ENCODE measurements at regions not wholly inside any gene's neighbourhood (a gene's known extent, or its start where the extent isn't known, plus 50 kb on each side); places are given as distances from the start of the nearest gene placed in this dataset.

DNA sequence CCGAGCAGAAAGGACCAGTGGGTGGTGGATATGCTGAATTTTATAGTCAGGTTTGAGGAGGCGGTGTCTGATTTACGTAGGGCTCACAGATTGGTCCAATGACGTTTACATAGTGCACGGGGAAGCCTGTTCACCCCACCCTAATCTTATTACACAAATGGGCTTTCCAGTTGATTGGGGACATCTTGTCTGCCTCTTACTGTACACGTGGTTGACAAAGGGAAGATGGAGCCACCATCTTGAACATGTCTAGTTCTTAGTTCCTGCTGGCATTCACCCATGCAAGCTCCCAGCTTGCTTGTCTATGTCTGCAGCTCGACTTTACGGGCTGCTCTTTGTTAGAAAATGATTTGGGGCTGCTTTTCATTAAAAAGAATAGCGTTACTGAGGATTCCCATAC, 332.0 kb upstream of the SLCO3A1 start:
- DNase-seq (ENCODE audit: low read depth, low spot score) = no peak
- no peaks in the 10 kb centered on the region for H3K27me3 Mint-ChIP-seq (ENCODE audit: low read depth)

DNA sequence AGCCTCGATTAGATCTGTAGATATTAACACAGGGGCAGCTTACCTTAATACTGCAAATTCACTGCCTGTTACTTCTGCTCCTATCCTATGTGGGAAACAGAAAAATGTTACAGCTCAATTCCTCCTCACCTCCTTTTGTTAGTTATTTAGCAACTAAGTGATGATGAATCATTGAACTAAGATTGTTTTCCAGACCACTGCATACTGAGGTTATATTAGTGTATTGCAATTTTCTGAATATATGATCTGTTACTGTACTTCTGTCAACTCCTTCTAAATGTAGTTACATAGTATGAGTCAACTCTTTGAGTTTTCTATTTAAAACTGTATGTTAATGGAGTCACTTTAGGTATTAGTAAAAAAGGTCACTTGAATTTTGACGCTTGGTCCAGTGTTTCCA, 331.5 kb upstream of the SLCO3A1 start:
- TF ChIP-seq, protein P1, sequence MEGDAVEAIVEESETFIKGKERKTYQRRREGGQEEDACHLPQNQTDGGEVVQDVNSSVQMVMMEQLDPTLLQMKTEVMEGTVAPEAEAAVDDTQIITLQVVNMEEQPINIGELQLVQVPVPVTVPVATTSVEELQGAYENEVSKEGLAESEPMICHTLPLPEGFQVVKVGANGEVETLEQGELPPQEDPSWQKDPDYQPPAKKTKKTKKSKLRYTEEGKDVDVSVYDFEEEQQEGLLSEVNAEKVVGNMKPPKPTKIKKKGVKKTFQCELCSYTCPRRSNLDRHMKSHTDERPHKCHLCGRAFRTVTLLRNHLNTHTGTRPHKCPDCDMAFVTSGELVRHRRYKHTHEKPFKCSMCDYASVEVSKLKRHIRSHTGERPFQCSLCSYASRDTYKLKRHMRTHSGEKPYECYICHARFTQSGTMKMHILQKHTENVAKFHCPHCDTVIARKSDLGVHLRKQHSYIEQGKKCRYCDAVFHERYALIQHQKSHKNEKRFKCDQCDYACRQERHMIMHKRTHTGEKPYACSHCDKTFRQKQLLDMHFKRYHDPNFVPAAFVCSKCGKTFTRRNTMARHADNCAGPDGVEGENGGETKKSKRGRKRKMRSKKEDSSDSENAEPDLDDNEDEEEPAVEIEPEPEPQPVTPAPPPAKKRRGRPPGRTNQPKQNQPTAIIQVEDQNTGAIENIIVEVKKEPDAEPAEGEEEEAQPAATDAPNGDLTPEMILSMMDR (conservative IDR thresholded peaks at IDR 0.05) = no peak
- Mint-ChIP-seq H3K27me3 (ENCODE audit: low read depth) (no peaks in the 10 kb centered on the region), H3K9me3 (peaks cover 5% of the 10 kb centered on the region), H3K4me3 (no peak overlapping the region), H3K36me3 (ENCODE audit: low read depth) (no peaks in the 10 kb centered on the region), H3K4me1 (no peaks in the 10 kb centered on the region), H3K27ac (ENCODE audit: unreplicated experiment) (no peak overlapping the region)
- DNase-seq (ENCODE audit: low read depth, low spot score) = no peak

More for the DNA sequence above, 332.0 kb upstream of the SLCO3A1 start:
- no peaks in the 10 kb centered on the region for H3K36me3 Mint-ChIP-seq (ENCODE audit: low read depth)
- no peak overlapping the region for H3K27ac Mint-ChIP-seq (ENCODE audit: unreplicated experiment)
- no peaks in the 10 kb centered on the region for H3K4me1 Mint-ChIP-seq
- no peak overlapping the region for H3K4me3 Mint-ChIP-seq
- peaks cover 5% of the 10 kb centered on the region for H3K9me3 Mint-ChIP-seq
- TF ChIP-seq, protein P1 (conservative IDR thresholded peaks at IDR 0.05) = no peak

DNA sequence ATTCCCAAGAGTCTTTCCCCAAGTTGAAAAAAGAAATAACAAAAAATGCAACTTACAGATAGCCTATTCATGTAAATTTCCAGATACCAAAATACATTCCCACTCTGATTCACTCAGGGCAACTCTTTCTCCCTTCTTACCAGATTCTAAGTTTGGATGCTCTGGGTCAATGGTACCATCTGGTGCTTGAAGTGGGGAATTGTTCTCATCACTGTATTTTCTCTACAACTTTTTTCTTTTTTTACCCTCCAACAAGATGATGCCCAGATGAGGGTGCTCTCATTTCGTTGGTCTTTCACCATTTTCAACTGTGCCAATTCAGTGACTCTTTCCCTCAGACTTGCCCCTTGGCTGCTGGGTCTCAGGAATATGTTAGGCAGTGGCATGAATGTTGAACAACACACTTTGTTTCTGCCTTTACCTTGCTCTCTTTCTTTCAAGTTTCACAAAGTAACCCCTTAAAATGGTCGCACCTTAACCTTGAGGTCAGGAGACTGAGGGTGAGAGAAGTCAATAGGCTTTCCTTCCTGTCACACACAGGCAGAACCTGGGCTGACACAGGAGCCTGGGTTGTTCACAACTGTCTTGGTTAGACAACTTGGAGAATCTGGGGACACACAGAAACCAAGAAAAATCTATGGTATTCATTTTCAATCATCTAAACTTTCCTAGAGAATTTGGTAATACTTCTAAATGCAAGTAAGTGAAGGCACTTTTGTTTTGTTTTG, 330.7 kb upstream of the SLCO3A1 start:
- Mint-ChIP-seq H3K4me3 (no peak overlapping the region), H3K27ac (ENCODE audit: unreplicated experiment) (no peak overlapping the region), H3K27me3 (ENCODE audit: low read depth) (no peaks in the 10 kb centered on the region), H3K36me3 (ENCODE audit: low read depth) (no peaks in the 10 kb centered on the region), H3K4me1 (no peaks in the 10 kb centered on the region), H3K9me3 (peaks cover 5% of the 10 kb centered on the region)
- TF ChIP-seq, protein P1 (conservative IDR thresholded peaks at IDR 0.05) = peak; percentile 35
- DNase-seq (ENCODE audit: low read depth, low spot score) = no peak

DNA sequence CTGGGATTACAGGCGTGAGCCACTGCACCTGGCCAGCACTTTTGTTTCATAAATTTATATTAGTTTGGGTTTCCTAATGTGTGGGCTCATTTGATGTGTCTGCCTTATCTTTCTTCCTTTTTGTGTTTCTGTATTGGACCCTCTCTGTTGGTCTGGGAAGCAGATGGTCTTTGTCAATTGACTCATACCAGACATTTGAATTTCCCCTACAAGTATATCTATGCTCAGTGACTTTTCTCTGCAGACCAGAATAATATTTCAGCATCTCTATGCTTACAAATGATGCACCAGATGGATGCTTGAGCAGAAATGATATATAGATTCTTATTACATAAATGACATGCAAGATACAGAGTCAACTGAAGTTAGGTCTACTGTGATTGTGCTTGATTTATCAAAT, 329.9 kb upstream of the SLCO3A1 start:
- TF ChIP-seq, protein P1 (conservative IDR thresholded peaks at IDR 0.05) = no peak
- no peaks in the 10 kb centered on the region for H3K27me3 Mint-ChIP-seq (ENCODE audit: low read depth)
- H3K9me3 Mint-ChIP-seq = peaks cover 5% of the 10 kb centered on the region
- H3K4me1 Mint-ChIP-seq = no peaks in the 10 kb centered on the region
- no peak overlapping the region for H3K4me3 Mint-ChIP-seq
- H3K27ac Mint-ChIP-seq (ENCODE audit: unreplicated experiment) = no peak overlapping the region
- no peaks in the 10 kb centered on the region for H3K36me3 Mint-ChIP-seq (ENCODE audit: low read depth)
- DNase-seq (ENCODE audit: low read depth, low spot score) = no peak

DNA sequence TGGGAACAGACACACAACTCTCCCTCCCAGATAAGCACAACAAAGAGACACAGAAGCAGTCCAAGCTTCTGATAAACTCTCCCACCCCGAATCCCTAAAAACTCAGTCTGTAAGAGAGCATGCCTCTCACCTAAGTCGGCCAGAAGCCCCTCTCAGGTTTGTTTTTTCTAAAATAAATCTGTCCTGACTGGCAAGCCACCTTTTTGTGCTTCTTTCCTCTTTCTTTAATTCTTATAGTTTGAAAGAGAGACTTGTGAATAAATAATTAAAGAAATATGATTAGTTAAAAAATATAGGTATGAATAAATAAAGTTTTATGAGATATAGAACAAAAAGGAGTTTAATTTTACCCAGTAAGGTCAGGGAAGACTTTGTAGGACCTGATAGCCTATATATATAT, 329.0 kb upstream of the SLCO3A1 start:
- no peak overlapping the region for H3K4me3 Mint-ChIP-seq
- H3K27ac Mint-ChIP-seq (ENCODE audit: unreplicated experiment) = no peak overlapping the region
- peaks cover 5% of the 10 kb centered on the region for H3K9me3 Mint-ChIP-seq
- TF ChIP-seq, protein P1 (conservative IDR thresholded peaks at IDR 0.05) = no peak
- H3K27me3 Mint-ChIP-seq (ENCODE audit: low read depth) = peaks cover 4% of the 10 kb centered on the region
- H3K4me1 Mint-ChIP-seq = no peaks in the 10 kb centered on the region
- H3K36me3 Mint-ChIP-seq (ENCODE audit: low read depth) = no peaks in the 10 kb centered on the region
- DNase-seq (ENCODE audit: low read depth, low spot score) = no peak

All from neural crest cell (in vitro differentiated cells).